GM23338 (cell line): ENCODE measurements at regions not wholly inside any gene's neighbourhood (a gene's known extent, or its start where the extent isn't known, plus 50 kb on each side); places are given as distances from the start of the nearest gene placed in this dataset.

Experiments used
- ATAC-seq: fragments of 200-7000 bp; cut with Tn5 transposase; 3 replicates; pipeline ENCODE4 v1.9.1; 2020
- DNase-seq: peaks from one replicate; pipeline ENCODE4 v3.0.0-alpha.2; 2015; ENCODE audit warnings: low spot score
- H2AFZ ChIP-seq: fragments of 200-600 bp; sonication (generic); 2 replicates; pipeline ENCODE4 v1.8.0; 2016; ENCODE audit warnings: antibody characterized with exemption, mild to moderate bottlenecking, moderate library complexity
- H3F3A ChIP-seq: fragments of 200-600 bp; sonication (generic); replicated peaks from 2 replicates; pipeline ENCODE4 v1.8.0; 2017; ENCODE audit warnings: antibody characterized with exemption, mixed run types, low read depth
- H3K27ac ChIP-seq: fragments of 200-600 bp; sonication (generic); 2 replicates; pipeline ENCODE4 v1.6.1; 2016; ENCODE audit warnings: low read depth
- H3K27me3 ChIP-seq: fragments of 200-600 bp; sonication (generic); 2 replicates; pipeline ENCODE4 v1.8.0; 2016; ENCODE audit warnings: mild to moderate bottlenecking, mixed run types, moderate library complexity; ENCODE audit not compliant: insufficient read depth
- H3K36me3 ChIP-seq: fragments of 200-600 bp; sonication (generic); 2 replicates; pipeline ENCODE4 v1.8.0; 2016; ENCODE audit warnings: mild to moderate bottlenecking; ENCODE audit not compliant: insufficient read depth
- H3K4me1 ChIP-seq: fragments of 200-600 bp; sonication (generic); 2 replicates; pipeline ENCODE4 v1.8.0; 2016; ENCODE audit warnings: mild to moderate bottlenecking, moderate library complexity; ENCODE audit not compliant: insufficient read depth
- H3K4me2 ChIP-seq: fragments of 200-600 bp; sonication (generic); 2 replicates; pipeline ENCODE4 v1.7.1; 2017; ENCODE audit warnings: mixed run types
- H3K4me3 ChIP-seq: fragments of 200-600 bp; sonication (generic); 2 replicates; pipeline ENCODE4 v1.6.1; 2016; ENCODE audit warnings: mixed run types
- H3K79me2 ChIP-seq: fragments of 200-600 bp; sonication (generic); replicated peaks from 2 replicates; pipeline ENCODE4 v1.8.0; 2017; ENCODE audit warnings: mild to moderate bottlenecking; ENCODE audit not compliant: insufficient read depth
- H3K9me2 ChIP-seq: fragments of 200-600 bp; sonication (generic); 2 replicates; pipeline ENCODE4 v1.8.0; 2017; ENCODE audit not compliant: insufficient read depth
- H4K20me1 ChIP-seq: fragments of 200-600 bp; sonication (generic); replicated peaks from 2 replicates; pipeline ENCODE4 v1.8.0; 2017; ENCODE audit warnings: mild to moderate bottlenecking; ENCODE audit not compliant: insufficient read depth
- H3K27ac Mint-ChIP-seq: 2 replicates; pipeline ENCODE4 v1.8.0; 2020; ENCODE audit warnings: inconsistent platforms, mild to moderate bottlenecking, moderate library complexity, mixed read lengths
- H3K27me3 Mint-ChIP-seq: 3 replicates; pipeline ENCODE4 v1.8.0; 2022; ENCODE audit warnings: low read depth, mild to moderate bottlenecking, moderate library complexity, mixed read lengths, inconsistent platforms; ENCODE audit not compliant: insufficient read depth, poor library complexity
- H3K36me3 Mint-ChIP-seq: 3 replicates; pipeline ENCODE4 v1.8.0; 2021; ENCODE audit warnings: low read depth, mild to moderate bottlenecking, inconsistent platforms, moderate library complexity, mixed read lengths
- H3K4me1 Mint-ChIP-seq: 3 replicates; pipeline ENCODE4 v1.8.0; 2020; ENCODE audit warnings: mild to moderate bottlenecking, inconsistent platforms, mixed read lengths
- H3K4me3 Mint-ChIP-seq: 3 replicates; pipeline ENCODE4 v1.8.0; 2021; ENCODE audit warnings: moderate library complexity, mild to moderate bottlenecking, inconsistent platforms, mixed read lengths
- H3K9me3 Mint-ChIP-seq: 3 replicates; pipeline ENCODE4 v1.8.0; 2020; ENCODE audit warnings: moderate library complexity, mild to moderate bottlenecking, inconsistent platforms, mixed read lengths
- CREB1 ChIP-seq: fragments of 250-450 bp; sonication (Bioruptor Pico); IDR thresholded peaks from 2 replicates; pipeline ENCODE4 v1.5.0; 2020; ENCODE audit warnings: low read depth, mild to moderate bottlenecking, moderate library complexity
- CTCF ChIP-seq, 2 experiments: fragments of 200-600 bp in 1 of 2; sonication (generic) in 1 of 2; conservative IDR thresholded peaks; 2 replicates each; pipeline versions ENCODE4 v1.5.1 to v1.6.1; 2016 to 2017; ENCODE audit warnings: antibody characterized with exemption in 2 of 2, low read depth in 2 of 2, mild to moderate bottlenecking in 2 of 2, moderate library complexity in 1 of 2
- ETS1 ChIP-seq: IDR thresholded peaks from 2 replicates; pipeline ENCODE4 v1.6.1; 2016; ENCODE audit warnings: antibody characterized with exemption
- EZH2 ChIP-seq: fragments of 200-600 bp; sonication (generic); IDR thresholded peaks from one replicate; pipeline ENCODE4 v1.8.0; 2017; ENCODE audit warnings: antibody characterized with exemption, mild to moderate bottlenecking, low read depth; ENCODE audit not compliant: unreplicated experiment
- EZH2phosphoT487 ChIP-seq: fragments of 200-600 bp; sonication (generic); IDR thresholded peaks from one replicate; pipeline ENCODE4 v1.8.1; 2018; ENCODE audit warnings: antibody characterized with exemption; ENCODE audit not compliant: unreplicated experiment
- JUNB ChIP-seq: IDR thresholded peaks from one replicate; pipeline ENCODE4 v1.6.1; 2016; ENCODE audit warnings: antibody characterized with exemption; ENCODE audit not compliant: unreplicated experiment
- NANOG ChIP-seq: IDR thresholded peaks from 2 replicates; pipeline ENCODE4 v1.6.1; 2016; ENCODE audit warnings: antibody characterized with exemption, borderline replicate concordance
- POLR2AphosphoS5 ChIP-seq: IDR thresholded peaks from 2 replicates; pipeline ENCODE4 v1.6.1; 2016; ENCODE audit warnings: antibody characterized with exemption, low read depth
- REST ChIP-seq: IDR thresholded peaks from one replicate; pipeline ENCODE4 v1.6.1; 2018; ENCODE audit warnings: antibody characterized with exemption; ENCODE audit not compliant: unreplicated experiment
- STAT1 ChIP-seq: IDR thresholded peaks from one replicate; pipeline ENCODE4 v1.6.1; 2016; ENCODE audit warnings: antibody characterized with exemption; ENCODE audit not compliant: unreplicated experiment
- ZNF114 ChIP-seq: fragments of 250-450 bp; sonication (Bioruptor Pico); IDR thresholded peaks from 2 replicates; pipeline ENCODE4 v1.5.0; 2020; ENCODE audit warnings: mild to moderate bottlenecking, moderate library complexity
- ZNF331 ChIP-seq: fragments of 250-450 bp; sonication (Bioruptor Pico); IDR thresholded peaks from 2 replicates; pipeline ENCODE4 v1.5.0; 2020; ENCODE audit warnings: low read depth, mild to moderate bottlenecking, moderate library complexity
- ZNF462 ChIP-seq: fragments of 250-450 bp; sonication (Bioruptor Pico); IDR thresholded peaks from 2 replicates; pipeline ENCODE4 v1.5.0; 2020; ENCODE audit warnings: mild to moderate bottlenecking, moderate library complexity

- Mint-ChIP-seq H3K27ac (no peak overlapping the region), H3K9me3 (no peaks in the 10 kb centered on the region), H3K4me1 (no peaks in the 10 kb centered on the region), H3K4me3 (no peak overlapping the region), H3K27me3 (peaks cover 5% of the 10 kb centered on the region), H3K36me3 (no peaks in the 10 kb centered on the region)
- Histone ChIP-seq H3K27me3 (no peaks in the 10 kb centered on the region), H3K4me1 (no peaks in the 10 kb centered on the region), H2AFZ (peak overlapping the region; percentile 24; the same call in 1 of the 2 replicates), H3F3A (no peaks in the 10 kb centered on the region), H3K36me3 (no peaks in the 10 kb centered on the region), H3K9me2 (peaks cover 11% of the 10 kb centered on the region; the same call in 1 of the 2 replicates), H3K79me2 (no peaks in the 10 kb centered on the region), H3K4me3 (no peak overlapping the region), H3K27ac (no peak overlapping the region), H3K4me2 (no peak overlapping the region), H4K20me1 (no peaks in the 10 kb centered on the region)
- ATAC-seq (no peak), DNase-seq (no peak)
- TF ChIP-seq NANOG: no peak
- no peak for TF ChIP-seq EZH2
- TF ChIP-seq EZH2phosphoT487: no peak
- TF ChIP-seq CTCF (conservative IDR thresholded peaks at IDR 0.05; ENCODE audit: low read depth in 2 of 2): no peak
- TF ChIP-seq ZNF114 (CRISPR knock-in tag): no peak
- TF ChIP-seq STAT1: no peak
- TF ChIP-seq CREB1 (CRISPR knock-in tag): no peak
- no peak for TF ChIP-seq REST
- TF ChIP-seq ZNF331 (CRISPR knock-in tag): no peak
- TF ChIP-seq ZNF462 (CRISPR knock-in tag): no peak
- TF ChIP-seq POLR2AphosphoS5: no peak
- TF ChIP-seq JUNB: no peak
- no peak for TF ChIP-seq ETS1
Measured at GRCh38 chr1:31524186-31524901, 52.0 kb upstream of the TINAGL1 start.
